Natural killer cell treated with Interleukin-12 subunit alpha and Interleukin-12 subunit beta and Interleukin-15 and Interleukin-18, amount 100 ng/mL, for 72 hours (primary cell): ENCODE measurements at regions not wholly inside any gene's neighbourhood (a gene's known extent, or its start where the extent isn't known, plus 50 kb on each side); places are given as distances from the start of the nearest gene placed in this dataset.
A peak's percentile ranks its signal among the peaks of the same experiment; 100 is the strongest.

Source experiments
- ATAC-seq, 2 donors: fragments of 150-1000 bp; cut with Tn5 transposase in 1 of 2; sonication (Bioruptor Pico), chemical (Tn5 transposase) in 1 of 2; 2 replicates each; pipeline ENCODE4 v1.10.0; 2021
- DNase-seq: peaks from one replicate; pipeline ENCODE4 v3.0.0; 2022; ENCODE audit warnings: low spot score
- H3K27ac Mint-ChIP-seq, 2 donors: 1 replicate in 1 of 2; 2 replicates in 1 of 2; pipeline ENCODE4 v1.8.0; 2022; ENCODE audit warnings: mixed read lengths in 2 of 2, mild to moderate bottlenecking in 1 of 2, moderate library complexity in 1 of 2
- H3K27me3 Mint-ChIP-seq, 2 donors: 1 replicate in 1 of 2; 2 replicates in 1 of 2; pipeline ENCODE4 v1.8.0; 2022; ENCODE audit warnings: mixed read lengths in 2 of 2
- H3K36me3 Mint-ChIP-seq: one replicate; pipeline ENCODE4 v1.8.0; 2022; ENCODE audit warnings: mixed read lengths
- H3K4me1 Mint-ChIP-seq, 2 donors: 1 replicate in 1 of 2; 2 replicates in 1 of 2; pipeline ENCODE4 v1.8.0; 2022; ENCODE audit warnings: low read depth in 2 of 2, mixed read lengths in 2 of 2, mild to moderate bottlenecking in 1 of 2
- H3K4me3 Mint-ChIP-seq: one replicate; pipeline ENCODE4 v1.8.0; 2022; ENCODE audit warnings: mixed read lengths
- H3K9me3 Mint-ChIP-seq: 2 replicates; pipeline ENCODE4 v1.8.0; 2022; ENCODE audit warnings: mixed read lengths

GRCh38 chr20:24340933-24341332 lies 128.5 kb upstream of the SYNDIG1 start:
- no peak for DNase-seq
- Mint-ChIP-seq H3K4me1 (peaks cover 0 to 4% of the 10 kb centered on the region in 2 donors), H3K36me3 (no peaks in the 10 kb centered on the region), H3K27me3 (peaks cover 11 to 21% of the 10 kb centered on the region in 2 donors), H3K27ac (no peak overlapping the region), H3K9me3 (no peaks in the 10 kb centered on the region), H3K4me3 (no peak overlapping the region)
- no peak for ATAC-seq

- Mint-ChIP-seq H3K27ac (no peak overlapping the region), H3K9me3 (no peaks in the 10 kb centered on the region), H3K4me3 (no peak overlapping the region), H3K27me3 (peaks cover 8 to 25% of the 10 kb centered on the region in 2 donors), H3K36me3 (no peaks in the 10 kb centered on the region), H3K4me1 (peaks cover 0 to 4% of the 10 kb centered on the region in 2 donors)
- no peak for DNase-seq
- no peak for ATAC-seq
Observed at GRCh38 chr20:24339210-24339641, 130.2 kb upstream of the SYNDIG1 start.

- Mint-ChIP-seq H3K27me3 (peaks cover 4 to 30% of the 10 kb centered on the region in 2 donors), H3K36me3 (no peaks in the 10 kb centered on the region), H3K9me3 (no peaks in the 10 kb centered on the region), H3K4me3 (no peak overlapping the region), H3K27ac (no peak overlapping the region), H3K4me1 (peaks cover 0 to 4% of the 10 kb centered on the region in 2 donors)
- DNase-seq (no peak), ATAC-seq (no peak)
Observed at GRCh38 chr20:24337551-24337950, 131.9 kb upstream of the SYNDIG1 start.

GRCh38 chr20:24337069-24337468 lies 132.4 kb upstream of the SYNDIG1 start:
- Mint-ChIP-seq H3K36me3 (no peaks in the 10 kb centered on the region), H3K9me3 (no peaks in the 10 kb centered on the region), H3K4me3 (no peak overlapping the region), H3K27ac (no peak overlapping the region), H3K27me3 (peaks cover 2 to 30% of the 10 kb centered on the region in 2 donors), H3K4me1 (peaks cover 0 to 4% of the 10 kb centered on the region in 2 donors)
- DNase-seq (no peak), ATAC-seq (peak; percentile 59 to 79)

GRCh38 chr20:24334830-24335229 lies 134.6 kb upstream of the SYNDIG1 start:
- H3K36me3 Mint-ChIP-seq: no peaks in the 10 kb centered on the region
- no peak for ATAC-seq

GRCh38 chr20:24332956-24333355 lies 136.5 kb upstream of the SYNDIG1 start:
- Mint-ChIP-seq H3K36me3 (no peaks in the 10 kb centered on the region), H3K9me3 (no peaks in the 10 kb centered on the region), H3K27ac (no peak overlapping the region), H3K4me3 (no peak overlapping the region), H3K27me3 (peaks cover 0 to 20% of the 10 kb centered on the region in 2 donors), H3K4me1 (peaks cover 0 to 4% of the 10 kb centered on the region in 2 donors)
- ATAC-seq: no peak
- DNase-seq: no peak

More at GRCh38 chr20:24334830-24335229, 134.6 kb upstream of the SYNDIG1 start:
- peaks cover 0 to 20% of the 10 kb centered on the region in 2 donors for H3K27me3 Mint-ChIP-seq
- peaks cover 0 to 4% of the 10 kb centered on the region in 2 donors for H3K4me1 Mint-ChIP-seq
- H3K27ac Mint-ChIP-seq: no peak overlapping the region
- H3K4me3 Mint-ChIP-seq: no peak overlapping the region
- no peak for DNase-seq
- no peaks in the 10 kb centered on the region for H3K9me3 Mint-ChIP-seq

- H3K27ac Mint-ChIP-seq: no peak overlapping the region
- H3K4me3 Mint-ChIP-seq: no peak overlapping the region
- DNase-seq (no peak), ATAC-seq (no peak)
- H3K4me1 Mint-ChIP-seq: peaks cover 0 to under 1% of the 10 kb centered on the region in 2 donors
- no peaks in the 10 kb centered on the region for H3K36me3 Mint-ChIP-seq
- H3K9me3 Mint-ChIP-seq: no peaks in the 10 kb centered on the region
- H3K27me3 Mint-ChIP-seq: peaks cover 0 to 20% of the 10 kb centered on the region in 2 donors
Observed at GRCh38 chr20:24331939-24332338, 137.5 kb upstream of the SYNDIG1 start.

GRCh38 chr20:24328901-24329300 lies 140.5 kb upstream of the SYNDIG1 start:
- Mint-ChIP-seq H3K9me3 (no peaks in the 10 kb centered on the region), H3K36me3 (no peaks in the 10 kb centered on the region), H3K4me1 (peaks cover 5 to 13% of the 10 kb centered on the region in 2 donors), H3K27me3 (peaks cover 1 to 15% of the 10 kb centered on the region in 2 donors), H3K4me3 (no peak overlapping the region), H3K27ac (no peak overlapping the region)
- DNase-seq (no peak), ATAC-seq (no peak)

- no peak overlapping the region for H3K27ac Mint-ChIP-seq
- H3K4me3 Mint-ChIP-seq: no peak overlapping the region
- H3K27me3 Mint-ChIP-seq: peaks cover 12 to 22% of the 10 kb centered on the region in 2 donors
- no peaks in the 10 kb centered on the region for H3K36me3 Mint-ChIP-seq
- peaks cover 13 to 17% of the 10 kb centered on the region in 2 donors for H3K4me1 Mint-ChIP-seq
- H3K9me3 Mint-ChIP-seq: no peaks in the 10 kb centered on the region
- ATAC-seq (no peak), DNase-seq (no peak)
Observed at GRCh38 chr20:24321973-24322372, 147.5 kb upstream of the SYNDIG1 start.

- DNase-seq: no peak
- no peaks in the 10 kb centered on the region for H3K9me3 Mint-ChIP-seq
- peaks cover 9 to 18% of the 10 kb centered on the region in 2 donors for H3K27me3 Mint-ChIP-seq
- no peaks in the 10 kb centered on the region for H3K36me3 Mint-ChIP-seq
- ATAC-seq: no peak
- H3K27ac Mint-ChIP-seq: no peak overlapping the region
- peaks cover 4 to 7% of the 10 kb centered on the region in 2 donors for H3K4me1 Mint-ChIP-seq
- H3K4me3 Mint-ChIP-seq: no peak overlapping the region
Observed at GRCh38 chr20:24318569-24319352, 150.7 kb upstream of the SYNDIG1 start.

GRCh38 chr20:24317224-24317623 lies 152.2 kb upstream of the SYNDIG1 start:
- H3K4me3 Mint-ChIP-seq: no peak overlapping the region
- H3K27ac Mint-ChIP-seq: no peak overlapping the region

GRCh38 chr20:24316731-24317130 lies 152.7 kb upstream of the SYNDIG1 start:
- DNase-seq (no peak), ATAC-seq (no peak)
- H3K4me3 Mint-ChIP-seq: no peak overlapping the region
- H3K27ac Mint-ChIP-seq: no peak overlapping the region
- H3K9me3 Mint-ChIP-seq: no peaks in the 10 kb centered on the region
- H3K4me1 Mint-ChIP-seq: peaks cover 4 to 7% of the 10 kb centered on the region in 2 donors
- H3K27me3 Mint-ChIP-seq: peaks cover 17 to 32% of the 10 kb centered on the region in 2 donors
- H3K36me3 Mint-ChIP-seq: no peaks in the 10 kb centered on the region

More at GRCh38 chr20:24317224-24317623, 152.2 kb upstream of the SYNDIG1 start:
- DNase-seq: no peak
- Mint-ChIP-seq H3K27me3 (peaks cover 14 to 28% of the 10 kb centered on the region in 2 donors), H3K9me3 (no peaks in the 10 kb centered on the region), H3K4me1 (peaks cover 4 to 7% of the 10 kb centered on the region in 2 donors), H3K36me3 (no peaks in the 10 kb centered on the region)
- no peak for ATAC-seq

- H3K4me3 Mint-ChIP-seq: no peak overlapping the region
- H3K27ac Mint-ChIP-seq: no peak overlapping the region
- no peaks in the 10 kb centered on the region for H3K9me3 Mint-ChIP-seq
- ATAC-seq (no peak), DNase-seq (no peak)
- H3K27me3 Mint-ChIP-seq: peaks cover 18 to 40% of the 10 kb centered on the region in 2 donors
- peaks cover 4 to 7% of the 10 kb centered on the region in 2 donors for H3K4me1 Mint-ChIP-seq
- H3K36me3 Mint-ChIP-seq: no peaks in the 10 kb centered on the region
Observed at GRCh38 chr20:24314053-24314452, 155.4 kb upstream of the SYNDIG1 start.

GRCh38 chr20:24309596-24309995 lies 159.8 kb upstream of the SYNDIG1 start:
- DNase-seq: no peak
- Mint-ChIP-seq H3K27me3 (peaks cover 25 to 42% of the 10 kb centered on the region in 2 donors), H3K36me3 (no peaks in the 10 kb centered on the region), H3K9me3 (no peaks in the 10 kb centered on the region), H3K27ac (no peak overlapping the region), H3K4me1 (peaks cover 0 to 5% of the 10 kb centered on the region in 2 donors), H3K4me3 (no peak overlapping the region)
- no peak for ATAC-seq
